CD4-positive, alpha-beta T cell (primary cell): ENCODE measurements at regions not wholly inside any gene's neighbourhood (a gene's known extent, or its start where the extent isn't known, plus 50 kb on each side); places are given as distances from the start of the nearest gene placed in this dataset.

Experiments
- ATAC-seq: fragments of 200-7000 bp; cut with Tn5 transposase; one replicate; pipeline ENCODE4 v1.10.0; 2022; ENCODE audit warnings: mild to moderate bottlenecking; ENCODE audit not compliant: poor library complexity
- CTCF ChIA-PET: fragments of 350-600 bp; sonication (Branson Sonifier 250); formaldehyde crosslinking; loops from one replicate; lab custom pipeline; 2021; ENCODE audit warnings: antibody characterized with exemption, inconsistent platforms; lab: Charles Lee
- POLR2A ChIA-PET: fragments of 350-600 bp; sonication (Branson Sonifier 250); formaldehyde crosslinking; loops from one replicate; lab custom pipeline; 2021; ENCODE audit warnings: antibody characterized with exemption, inconsistent platforms; lab: Charles Lee
- DNase-seq, 14 experiments: peaks; one replicate each; pipeline ENCODE4 v3.0.0-alpha.2; 2013 to 2020; ENCODE audit warnings: mixed read lengths in 2 of 14
- H3K27ac ChIP-seq, 2 donors: one replicate each; pipeline versions ENCODE4 v1.5.1 to v1.7.0; 2013; ENCODE audit warnings: low read length in 2 of 2, low read depth in 1 of 2, mild to moderate bottlenecking in 1 of 2
- H3K27me3 ChIP-seq, 2 experiments: 1 replicate in 1 of 2; 2 replicates in 1 of 2; pipeline versions ENCODE4 v1.6.1 to v1.7.0; 2013; ENCODE audit warnings: low read length in 2 of 2, control low read depth in 1 of 2, mild to moderate bottlenecking in 1 of 2, moderate library complexity in 1 of 2; ENCODE audit not compliant: insufficient read depth in 2 of 2, control insufficient read depth in 1 of 2
- H3K36me3 ChIP-seq: one replicate; pipeline ENCODE4 v1.6.1; 2013; ENCODE audit warnings: low read length, control low read depth; ENCODE audit not compliant: insufficient read depth
- H3K4me1 ChIP-seq: one replicate; pipeline ENCODE4 v1.6.1; 2013; ENCODE audit warnings: low read length, control low read depth; ENCODE audit not compliant: insufficient read depth
- H3K4me3 ChIP-seq: one replicate; pipeline ENCODE4 v1.5.1; 2013; ENCODE audit warnings: mild to moderate bottlenecking, low read length, moderate library complexity
- H3K9me3 ChIP-seq, 2 experiments: 1 replicate in 1 of 2; 2 replicates in 1 of 2; pipeline versions ENCODE4 v1.6.1 to v1.7.0; 2013; ENCODE audit warnings: low read length in 2 of 2, mild to moderate bottlenecking in 2 of 2, control low read depth in 1 of 2, moderate library complexity in 1 of 2; ENCODE audit not compliant: control insufficient read depth in 1 of 2, insufficient read depth in 1 of 2
- H3K27ac Mint-ChIP-seq: one replicate; pipeline ENCODE4 v1.8.0; 2020; ENCODE audit warnings: mixed read lengths
- H3K27me3 Mint-ChIP-seq: one replicate; pipeline ENCODE4 v1.8.0; 2021; ENCODE audit warnings: mixed read lengths
- H3K36me3 Mint-ChIP-seq: one replicate; pipeline ENCODE4 v1.8.0; 2021; ENCODE audit warnings: low read depth, mixed read lengths
- H3K4me1 Mint-ChIP-seq: one replicate; pipeline ENCODE4 v1.8.0; 2021; ENCODE audit warnings: low read depth, mixed read lengths
- H3K4me3 Mint-ChIP-seq: one replicate; pipeline ENCODE4 v1.8.0; 2020; ENCODE audit warnings: mild to moderate bottlenecking, mixed read lengths
- H3K9me3 Mint-ChIP-seq: one replicate; pipeline ENCODE4 v1.8.0; 2020; ENCODE audit warnings: mixed read lengths
- intact Hi-C, 2 experiments: fragments of 100-400 bp; cut with DNase I in 1 of 2; cut with micrococcal nuclease in 1 of 2; formaldehyde crosslinking; loops; one replicate each; pipeline versions ENCODE4 v1.15.1 to v1.9.0; 2023 to 2025; cut with DNase I, micrococcal nuclease
- TF ChIP-seq, protein P1 (sequence below): fragments of 200-600 bp; IDR thresholded peaks from one replicate; pipeline ENCODE4 v1.8.0; 2022; ENCODE audit warnings: antibody characterized with exemption, mild to moderate bottlenecking

DNA sequence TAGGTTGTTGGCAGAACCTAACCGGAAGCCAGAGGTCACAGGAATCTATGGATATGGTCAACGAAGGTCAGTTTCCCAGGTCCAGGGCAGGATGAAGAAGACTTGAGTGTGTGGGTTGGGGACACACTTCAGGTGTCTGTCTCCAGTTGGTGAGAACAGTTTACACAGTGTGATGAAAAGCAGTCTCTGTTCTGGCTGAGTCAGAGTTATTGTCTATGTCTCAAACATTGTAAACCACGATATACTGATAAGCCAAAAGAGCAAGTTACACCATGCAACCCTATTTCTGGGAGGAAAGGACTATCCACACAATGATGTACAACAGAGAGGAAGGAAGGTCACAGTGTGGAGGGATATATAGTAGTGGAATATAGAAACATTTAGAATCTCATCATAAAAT, 187.1 kb upstream of the C1QTNF7 start:
- ATAC-seq = no peak

DNA sequence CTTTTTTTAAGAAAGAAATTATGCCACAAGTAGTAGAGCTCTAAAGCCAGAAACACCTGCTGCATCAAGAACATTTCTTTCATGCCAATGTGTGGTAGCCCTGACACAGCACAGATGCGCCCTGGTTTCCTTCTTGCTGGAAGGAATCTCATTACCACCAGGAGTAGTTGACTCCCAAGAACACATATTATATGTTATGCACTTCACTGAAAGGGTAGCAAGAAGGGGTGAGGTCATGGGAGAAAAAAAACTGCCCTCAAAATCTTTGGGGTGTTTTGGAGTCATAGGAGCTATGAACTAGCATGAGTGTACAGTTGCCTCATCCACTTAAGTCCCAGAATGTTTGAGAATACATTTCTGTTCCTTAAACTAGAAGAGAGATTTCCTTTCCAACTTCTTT, 185.8 kb upstream of the C1QTNF7 start:
- CTCF ChIA-PET = no interaction called here
- no peaks in the 10 kb centered on the region for H3K36me3 Mint-ChIP-seq

More for the DNA sequence above, 187.1 kb upstream of the C1QTNF7 start:
- no peak for DNase-seq
- Mint-ChIP-seq H3K4me1 (peaks cover 3% of the 10 kb centered on the region), H3K27ac (no peak overlapping the region), H3K9me3 (no peaks in the 10 kb centered on the region), H3K27me3 (no peaks in the 10 kb centered on the region), H3K36me3 (no peaks in the 10 kb centered on the region), H3K4me3 (no peak overlapping the region)
- no peaks in the 10 kb centered on the region for H3K36me3 ChIP-seq
- POLR2A ChIA-PET = no interaction called here
- H3K27me3 ChIP-seq = no peaks in the 10 kb centered on the region
- H3K4me3 ChIP-seq = no peak overlapping the region
- H3K9me3 ChIP-seq = no peaks in the 10 kb centered on the region
- H3K4me1 ChIP-seq = no peaks in the 10 kb centered on the region
- H3K27ac ChIP-seq = no peak overlapping the region
- CTCF ChIA-PET = no interaction called here
- intact Hi-C loops = no loop called here
- TF ChIP-seq, protein P1, sequence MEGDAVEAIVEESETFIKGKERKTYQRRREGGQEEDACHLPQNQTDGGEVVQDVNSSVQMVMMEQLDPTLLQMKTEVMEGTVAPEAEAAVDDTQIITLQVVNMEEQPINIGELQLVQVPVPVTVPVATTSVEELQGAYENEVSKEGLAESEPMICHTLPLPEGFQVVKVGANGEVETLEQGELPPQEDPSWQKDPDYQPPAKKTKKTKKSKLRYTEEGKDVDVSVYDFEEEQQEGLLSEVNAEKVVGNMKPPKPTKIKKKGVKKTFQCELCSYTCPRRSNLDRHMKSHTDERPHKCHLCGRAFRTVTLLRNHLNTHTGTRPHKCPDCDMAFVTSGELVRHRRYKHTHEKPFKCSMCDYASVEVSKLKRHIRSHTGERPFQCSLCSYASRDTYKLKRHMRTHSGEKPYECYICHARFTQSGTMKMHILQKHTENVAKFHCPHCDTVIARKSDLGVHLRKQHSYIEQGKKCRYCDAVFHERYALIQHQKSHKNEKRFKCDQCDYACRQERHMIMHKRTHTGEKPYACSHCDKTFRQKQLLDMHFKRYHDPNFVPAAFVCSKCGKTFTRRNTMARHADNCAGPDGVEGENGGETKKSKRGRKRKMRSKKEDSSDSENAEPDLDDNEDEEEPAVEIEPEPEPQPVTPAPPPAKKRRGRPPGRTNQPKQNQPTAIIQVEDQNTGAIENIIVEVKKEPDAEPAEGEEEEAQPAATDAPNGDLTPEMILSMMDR = no peak

DNA sequence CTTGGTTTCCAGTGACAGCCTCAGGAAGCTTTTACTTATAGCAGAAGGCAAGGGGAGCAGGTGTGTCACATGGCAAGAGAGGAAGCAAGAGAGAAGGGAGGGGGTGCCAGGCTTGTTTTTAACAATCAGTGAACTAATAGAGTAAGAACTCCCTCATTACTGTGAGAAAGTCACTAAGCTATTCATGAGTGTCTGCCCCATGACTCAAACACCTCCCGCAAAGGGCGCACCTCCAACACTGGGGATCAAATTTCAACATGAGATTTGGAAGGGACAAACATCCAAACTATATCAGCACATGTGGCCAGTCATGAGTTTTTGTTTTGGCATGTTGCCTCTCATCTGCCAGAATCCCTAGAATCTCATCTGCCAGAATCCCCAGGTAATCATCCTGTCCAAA, 183.5 kb upstream of the C1QTNF7 start:
- CTCF ChIA-PET = no interaction called here
- no peaks in the 10 kb centered on the region for H3K9me3 ChIP-seq
- POLR2A ChIA-PET = no interaction called here
- no peaks in the 10 kb centered on the region for H3K27me3 ChIP-seq
- Mint-ChIP-seq H3K27ac (no peak overlapping the region), H3K36me3 (no peaks in the 10 kb centered on the region), H3K27me3 (no peaks in the 10 kb centered on the region), H3K4me3 (no peak overlapping the region), H3K9me3 (no peaks in the 10 kb centered on the region), H3K4me1 (no peaks in the 10 kb centered on the region)
- ATAC-seq = no peak
- H3K4me1 ChIP-seq = no peaks in the 10 kb centered on the region
- no peak for DNase-seq
- intact Hi-C loops = no loop called here
- no peaks in the 10 kb centered on the region for H3K36me3 ChIP-seq
- TF ChIP-seq, protein P1 = no peak
- no peak overlapping the region for H3K4me3 ChIP-seq
- H3K27ac ChIP-seq = no peak overlapping the region

More for the DNA sequence above, 185.8 kb upstream of the C1QTNF7 start:
- no peaks in the 10 kb centered on the region for H3K27me3 ChIP-seq
- ATAC-seq = no peak
- H3K4me1 ChIP-seq = no peaks in the 10 kb centered on the region
- Mint-ChIP-seq H3K27me3 (no peaks in the 10 kb centered on the region), H3K27ac (no peak overlapping the region), H3K4me3 (no peak overlapping the region), H3K9me3 (no peaks in the 10 kb centered on the region), H3K4me1 (peaks cover 3% of the 10 kb centered on the region)
- TF ChIP-seq, protein P1 = no peak
- no peaks in the 10 kb centered on the region for H3K36me3 ChIP-seq
- no peak overlapping the region for H3K4me3 ChIP-seq
- no peaks in the 10 kb centered on the region for H3K9me3 ChIP-seq
- no peak for DNase-seq
- no peak overlapping the region for H3K27ac ChIP-seq
- intact Hi-C loops = no loop called here
- POLR2A ChIA-PET = no interaction called here
